Type B pancreatic cell (in vitro differentiated cells): ENCODE measurements at regions not wholly inside any gene's neighbourhood (a gene's known extent, or its start where the extent isn't known, plus 50 kb on each side); places are given as distances from the start of the nearest gene placed in this dataset.
"Not testable (repeated sequence)": the region's sequence is repeated elsewhere in the genome, so short reads cannot be mapped to it uniquely, and the experiment has no call there.

Source experiments
- DNase-seq: peaks from one replicate; pipeline ENCODE4 v3.0.0; 2021; ENCODE audit warnings: mixed read lengths; ENCODE audit not compliant: unreplicated experiment; ENCODE audit errors: extremely low spot score
- H3K27ac Mint-ChIP-seq: 2 replicates; pipeline ENCODE4 v1.8.0; 2021; ENCODE audit warnings: mild to moderate bottlenecking, mixed read lengths
- H3K27me3 Mint-ChIP-seq: 2 replicates; pipeline ENCODE4 v1.8.0; 2021; ENCODE audit warnings: mixed read lengths
- H3K36me3 Mint-ChIP-seq: 2 replicates; pipeline ENCODE4 v1.8.0; 2021; ENCODE audit warnings: mixed read lengths
- H3K4me1 Mint-ChIP-seq: one replicate; pipeline ENCODE4 v1.8.0; 2021; ENCODE audit warnings: mixed read lengths; ENCODE audit not compliant: unreplicated experiment
- H3K4me3 Mint-ChIP-seq: 2 replicates; pipeline ENCODE4 v1.8.0; 2021; ENCODE audit warnings: mild to moderate bottlenecking, mixed read lengths
- H3K9me3 Mint-ChIP-seq: 2 replicates; pipeline ENCODE4 v1.8.0; 2021; ENCODE audit warnings: mixed read lengths
- CTCF ChIP-seq: fragments of 200-600 bp; sonication (generic); conservative IDR thresholded peaks from 2 replicates; pipeline ENCODE4 v1.5.0; 2021; ENCODE audit warnings: antibody characterized with exemption, mild to moderate bottlenecking

GRCh38 chr13:61880578-61881283 lies 465.1 kb upstream of the PCDH20 start:
- H3K27ac Mint-ChIP-seq, result no peak overlapping the region
- H3K4me1 Mint-ChIP-seq, result no peaks in the 10 kb centered on the region
- peak; percentile 73 for TF ChIP-seq CTCF

GRCh38 chr13:61878565-61878964 lies 462.9 kb upstream of the PCDH20 start:
- not testable (repeated sequence) for H3K27me3 Mint-ChIP-seq, H3K27ac Mint-ChIP-seq, H3K4me3 Mint-ChIP-seq, H3K4me1 Mint-ChIP-seq, H3K9me3 Mint-ChIP-seq, H3K36me3 Mint-ChIP-seq, DNase-seq

More at GRCh38 chr13:61880578-61881283, 465.1 kb upstream of the PCDH20 start:
- Mint-ChIP-seq H3K27me3 (peaks cover 3% of the 10 kb centered on the region), H3K4me3 (no peak overlapping the region), H3K9me3 (no peaks in the 10 kb centered on the region), H3K36me3 (no peaks in the 10 kb centered on the region)
- DNase-seq, result no peak

GRCh38 chr13:61874970-61875579 lies 459.4 kb upstream of the PCDH20 start:
- no peaks in the 10 kb centered on the region for H3K27me3 Mint-ChIP-seq
- H3K4me1 Mint-ChIP-seq, result no peaks in the 10 kb centered on the region
- no peak for TF ChIP-seq CTCF
- no peak for DNase-seq
- no peaks in the 10 kb centered on the region for H3K9me3 Mint-ChIP-seq
- H3K27ac Mint-ChIP-seq, result no peak overlapping the region
- H3K36me3 Mint-ChIP-seq, result no peaks in the 10 kb centered on the region
- no peak overlapping the region for H3K4me3 Mint-ChIP-seq

- no peaks in the 10 kb centered on the region for H3K9me3 Mint-ChIP-seq
- no peaks in the 10 kb centered on the region for H3K4me1 Mint-ChIP-seq
- no peaks in the 10 kb centered on the region for H3K36me3 Mint-ChIP-seq
- no peaks in the 10 kb centered on the region for H3K27me3 Mint-ChIP-seq
- DNase-seq, result no peak
- H3K4me3 Mint-ChIP-seq, result no peak overlapping the region
- TF ChIP-seq CTCF, result no peak
- no peak overlapping the region for H3K27ac Mint-ChIP-seq
These were observed 458.1 kb upstream of the PCDH20 start for GRCh38 chr13:61873717-61874116.

GRCh38 chr13:61857198-61857597 lies 441.5 kb upstream of the PCDH20 start:
- Mint-ChIP-seq H3K9me3 (no peaks in the 10 kb centered on the region), H3K36me3 (no peaks in the 10 kb centered on the region), H3K4me3 (no peak overlapping the region), H3K27me3 (no peaks in the 10 kb centered on the region), H3K27ac (no peak overlapping the region), H3K4me1 (no peaks in the 10 kb centered on the region)
- no peak for DNase-seq
- no peak for TF ChIP-seq CTCF

GRCh38 chr13:61852116-61852619 lies 436.5 kb upstream of the PCDH20 start:
- TF ChIP-seq CTCF, result no peak
- no peaks in the 10 kb centered on the region for H3K9me3 Mint-ChIP-seq

More at GRCh38 chr13:61852116-61852619, 436.5 kb upstream of the PCDH20 start:
- Mint-ChIP-seq H3K36me3 (no peaks in the 10 kb centered on the region), H3K4me3 (no peak overlapping the region), H3K27me3 (no peaks in the 10 kb centered on the region), H3K4me1 (no peaks in the 10 kb centered on the region), H3K27ac (no peak overlapping the region)
- no peak for DNase-seq
